Ectodermal cell (in vitro differentiated cells): ENCODE measurements at regions not wholly inside any gene's neighbourhood (a gene's known extent, or its start where the extent isn't known, plus 50 kb on each side); places are given as distances from the start of the nearest gene placed in this dataset.

Source experiments
- H3K27ac ChIP-seq: 2 replicates; pipeline ENCODE4 v1.7.0; 2013; ENCODE audit warnings: mild to moderate bottlenecking, low read depth, low read length; ENCODE audit not compliant: insufficient read depth, poor library complexity, severe bottlenecking
- H3K27me3 ChIP-seq: 2 replicates; pipeline ENCODE4 v1.7.0; 2013; ENCODE audit warnings: mild to moderate bottlenecking, low read length; ENCODE audit not compliant: insufficient read depth, control insufficient read depth, poor library complexity, severe bottlenecking
- H3K36me3 ChIP-seq: one replicate; pipeline ENCODE4 v1.7.0; 2013; ENCODE audit warnings: low read length; ENCODE audit not compliant: control insufficient read depth, insufficient read depth
- H3K4me1 ChIP-seq: one replicate; pipeline ENCODE4 v1.7.0; 2013; ENCODE audit warnings: low read length; ENCODE audit not compliant: control insufficient read depth, insufficient read depth
- H3K4me3 ChIP-seq: 2 replicates; pipeline ENCODE4 v1.7.0; 2013; ENCODE audit warnings: low read depth, low read length, control low read depth; ENCODE audit not compliant: insufficient read depth
- H3K9me3 ChIP-seq: 2 replicates; pipeline ENCODE4 v1.7.0; 2013; ENCODE audit warnings: mild to moderate bottlenecking, low read length, moderate library complexity; ENCODE audit not compliant: control insufficient read depth
- WGBS, 2 experiments: methylation state at CpG; one replicate each; pipeline ENCODE4 v1.1.7; 2013; ENCODE audit warnings: missing lambda C conversion rate in 2 of 2; 5-methylcytosine and 5-hydroxymethylcytosine counted together

DNA sequence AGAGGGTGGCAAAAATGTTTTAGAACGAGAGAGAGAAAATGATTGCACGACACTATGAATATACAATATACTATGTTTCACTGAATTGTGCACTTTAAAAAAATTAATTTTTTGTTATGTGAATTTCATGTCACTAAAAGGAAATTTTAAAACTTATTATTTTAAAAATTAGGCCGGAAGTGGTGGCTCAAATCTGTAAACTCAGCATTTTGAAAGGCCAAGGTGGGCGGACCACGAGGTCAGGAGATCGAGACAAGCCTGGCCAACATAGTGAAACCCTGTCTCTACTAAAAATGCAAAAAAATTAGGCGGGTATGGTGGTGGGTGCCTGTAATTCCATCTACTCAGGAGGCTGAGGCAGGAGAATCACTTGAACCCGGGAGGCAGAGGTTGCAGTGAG, 642.5 kb downstream of the XPNPEP1 start:
- Histone ChIP-seq H3K27me3 (no peaks in the 10 kb centered on the region), H3K27ac (no peak overlapping the region), H3K36me3 (no peaks in the 10 kb centered on the region), H3K4me1 (no peaks in the 10 kb centered on the region), H3K9me3 (no peaks in the 10 kb centered on the region), H3K4me3 (no peak overlapping the region)
- WGBS, 2 experiments: 73 to 84% methylated on average over 6 to 8 of the region's 8 CpGs

DNA sequence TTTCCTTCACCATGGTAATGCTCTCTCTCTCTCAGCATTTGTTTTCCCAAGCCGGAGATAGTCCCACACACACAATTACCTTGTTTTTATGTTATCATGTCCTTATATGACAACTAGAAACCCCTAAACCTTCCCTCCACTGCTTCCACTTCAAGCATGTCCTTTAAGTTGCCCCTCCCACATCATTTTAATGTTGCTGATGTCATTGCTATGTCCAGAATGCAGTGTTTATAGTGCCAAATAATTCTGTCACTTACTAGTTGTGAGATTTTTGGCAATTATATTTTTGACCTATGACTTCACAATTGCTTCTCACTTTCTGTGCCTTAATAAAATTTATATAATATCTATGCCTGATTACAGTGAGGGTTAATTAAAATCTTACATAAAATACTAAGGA, 645.9 kb downstream of the XPNPEP1 start:
- 88 to 93% methylated on average over 1 of the region's 1 CpG for WGBS, 2 experiments
- no peaks in the 10 kb centered on the region for H3K27me3 ChIP-seq
- no peaks in the 10 kb centered on the region for H3K36me3 ChIP-seq
- no peak overlapping the region for H3K27ac ChIP-seq
- no peak overlapping the region for H3K4me3 ChIP-seq
- H3K9me3 ChIP-seq: no peaks in the 10 kb centered on the region
- H3K4me1 ChIP-seq: no peaks in the 10 kb centered on the region

DNA sequence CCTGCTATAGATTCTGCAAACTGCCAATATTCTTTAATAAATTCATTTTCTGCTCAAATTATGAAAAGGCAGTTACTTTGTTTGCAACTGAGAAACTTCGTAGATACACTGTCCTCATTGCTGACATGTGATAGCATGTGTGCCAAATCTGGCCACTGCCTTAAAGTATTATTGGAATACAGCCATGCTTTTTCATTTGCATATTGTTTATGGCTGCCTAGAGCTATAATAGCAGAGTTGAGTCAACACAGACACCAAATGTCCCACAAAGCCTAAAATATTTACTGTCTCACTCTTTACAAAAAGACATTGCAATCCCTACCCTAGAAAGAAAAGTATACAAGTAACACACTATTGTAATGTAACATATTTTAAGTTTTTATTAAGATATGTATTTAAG, 647.4 kb downstream of the XPNPEP1 start:
- no peaks in the 10 kb centered on the region for H3K36me3 ChIP-seq
- H3K4me3 ChIP-seq: no peak overlapping the region
- H3K4me1 ChIP-seq: no peaks in the 10 kb centered on the region
- no peaks in the 10 kb centered on the region for H3K27me3 ChIP-seq
- H3K27ac ChIP-seq: no peak overlapping the region
- H3K9me3 ChIP-seq: no peaks in the 10 kb centered on the region
- whole genome bisulfite sequencing, 2 experiments: 72 to 79% methylated on average over 1 of the region's 1 CpG

DNA sequence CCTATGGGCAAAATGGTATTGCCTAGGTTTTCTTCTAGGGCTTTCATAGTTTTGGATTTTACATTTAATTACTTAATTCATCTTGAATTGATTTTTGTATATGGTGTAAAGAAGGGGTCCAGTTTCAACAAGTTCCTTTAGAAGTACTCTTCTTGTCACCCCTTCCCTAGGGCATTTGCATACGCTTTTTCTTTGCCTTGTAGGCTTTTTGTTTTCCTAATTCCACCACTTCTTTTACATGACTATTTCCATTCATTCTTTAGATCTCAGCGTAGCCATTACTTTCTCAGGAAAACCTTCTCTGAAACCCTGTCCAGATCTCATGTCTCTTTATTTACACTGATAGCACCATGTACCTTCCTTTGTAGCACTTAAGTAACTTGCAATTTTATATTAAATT, 648.6 kb downstream of the XPNPEP1 start:
- H3K4me3 ChIP-seq: no peak overlapping the region
- H3K27ac ChIP-seq: no peak overlapping the region
- no peaks in the 10 kb centered on the region for H3K4me1 ChIP-seq
- WGBS, 2 experiments: 47 to 52% methylated on average over 2 of the region's 2 CpGs
- no peaks in the 10 kb centered on the region for H3K36me3 ChIP-seq
- no peaks in the 10 kb centered on the region for H3K9me3 ChIP-seq
- no peaks in the 10 kb centered on the region for H3K27me3 ChIP-seq

DNA sequence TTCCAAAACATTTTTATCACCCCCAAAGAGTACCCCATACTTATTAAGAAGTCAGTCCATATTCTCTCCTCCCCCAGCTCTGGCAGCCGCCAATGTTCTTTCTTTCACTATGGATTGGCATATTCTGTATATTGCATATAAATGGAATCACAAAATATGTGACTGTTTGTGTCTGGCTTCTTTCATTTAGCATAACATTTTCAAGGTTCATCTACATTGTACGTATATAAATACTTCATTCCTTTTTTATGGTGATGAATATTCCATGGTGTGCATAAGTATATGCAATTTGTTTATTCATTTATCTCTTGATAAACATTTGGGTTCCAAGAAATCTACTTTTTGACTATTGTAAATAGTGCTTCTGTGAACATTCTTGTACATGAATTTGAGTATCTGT, 653.1 kb downstream of the XPNPEP1 start:
- WGBS, 2 experiments: 100% methylated on average over 1 of the region's 2 CpGs; no CpG with 5 or more reads in 1 of the 2 experiments
- H3K27me3 ChIP-seq: no peaks in the 10 kb centered on the region

DNA sequence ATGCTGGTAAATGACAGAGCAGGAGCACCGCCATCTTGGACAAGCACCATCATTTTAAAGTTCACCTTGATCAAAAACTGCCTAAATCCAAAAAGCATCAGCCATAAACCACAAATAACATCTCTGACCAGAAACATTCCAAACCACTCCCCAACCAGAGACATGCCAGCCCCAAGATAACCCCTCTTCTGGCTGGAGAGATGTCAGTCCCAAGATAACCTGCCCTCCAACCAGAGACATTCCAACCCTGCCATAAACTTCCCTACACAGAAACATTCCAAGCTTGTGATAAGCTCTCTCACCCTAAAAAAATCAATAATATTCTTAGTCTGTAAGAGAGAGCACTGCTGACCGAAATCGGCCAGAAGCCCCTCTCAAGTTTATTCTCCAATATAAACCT, 659.3 kb downstream of the XPNPEP1 start:
- H3K4me1 ChIP-seq: no peaks in the 10 kb centered on the region
- H3K4me3 ChIP-seq: no peak overlapping the region
- H3K36me3 ChIP-seq: no peaks in the 10 kb centered on the region
- H3K9me3 ChIP-seq: peaks cover 5% of the 10 kb centered on the region
- no peak overlapping the region for H3K27ac ChIP-seq
- H3K27me3 ChIP-seq: no peaks in the 10 kb centered on the region
- 90 to 92% methylated on average over 3 of the region's 3 CpGs for WGBS, 2 experiments

More for the DNA sequence above, 653.1 kb downstream of the XPNPEP1 start:
- Histone ChIP-seq H3K9me3 (peaks cover 2% of the 10 kb centered on the region), H3K36me3 (no peaks in the 10 kb centered on the region), H3K4me3 (no peak overlapping the region), H3K4me1 (no peaks in the 10 kb centered on the region), H3K27ac (no peak overlapping the region)

DNA sequence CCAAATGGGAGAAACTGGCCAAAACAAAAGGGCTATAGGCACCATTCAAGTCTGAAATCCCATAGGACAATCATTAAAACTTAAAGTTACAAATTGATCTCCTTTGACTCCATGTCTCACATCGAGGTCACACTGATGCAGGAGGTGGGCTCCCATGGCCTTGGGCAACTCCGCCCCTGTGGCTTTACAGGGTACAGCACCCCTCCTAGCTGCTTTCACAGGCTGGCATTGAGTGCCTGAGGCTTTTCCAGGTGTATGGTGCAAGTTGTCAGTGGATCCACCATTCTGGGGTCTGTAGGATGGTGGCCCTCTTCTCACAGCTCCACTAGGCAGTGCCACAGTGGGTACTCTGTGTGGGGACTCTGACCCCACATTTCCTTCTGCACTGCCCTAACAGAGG, 662.1 kb downstream of the XPNPEP1 start:
- no peaks in the 10 kb centered on the region for H3K4me1 ChIP-seq
- H3K36me3 ChIP-seq: no peaks in the 10 kb centered on the region
- H3K4me3 ChIP-seq: no peak overlapping the region
- H3K27me3 ChIP-seq: no peaks in the 10 kb centered on the region
- WGBS, 2 experiments: 72 to 74% methylated on average over 2 of the region's 2 CpGs
- H3K27ac ChIP-seq: no peak overlapping the region
- peaks cover 3% of the 10 kb centered on the region for H3K9me3 ChIP-seq

DNA sequence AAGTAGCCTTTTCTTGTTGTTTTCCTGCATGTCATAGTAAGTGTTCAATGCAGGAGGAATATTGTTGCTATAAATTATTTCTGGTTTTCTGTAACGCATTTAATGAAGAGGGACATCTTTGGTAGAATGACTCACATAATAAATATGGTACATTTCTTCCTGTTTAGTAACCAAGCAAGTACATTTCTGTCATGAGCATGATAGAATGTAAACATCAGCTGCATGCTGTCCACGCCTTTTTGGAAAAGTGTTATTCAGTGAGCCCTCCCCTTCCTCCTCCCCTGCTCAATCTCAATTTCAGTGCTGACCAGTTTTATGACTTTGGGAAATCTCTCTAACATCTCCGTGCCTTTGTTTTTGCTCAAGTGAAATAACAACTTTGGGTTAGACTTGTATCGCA, 664.0 kb downstream of the XPNPEP1 start:
- no peak overlapping the region for H3K4me3 ChIP-seq
- H3K36me3 ChIP-seq: no peaks in the 10 kb centered on the region
- no peaks in the 10 kb centered on the region for H3K4me1 ChIP-seq
- no peaks in the 10 kb centered on the region for H3K27me3 ChIP-seq
- WGBS, 2 experiments: 92 to 93% methylated on average over 3 to 4 of the region's 4 CpGs
- H3K9me3 ChIP-seq: peaks cover 3% of the 10 kb centered on the region
- no peak overlapping the region for H3K27ac ChIP-seq

DNA sequence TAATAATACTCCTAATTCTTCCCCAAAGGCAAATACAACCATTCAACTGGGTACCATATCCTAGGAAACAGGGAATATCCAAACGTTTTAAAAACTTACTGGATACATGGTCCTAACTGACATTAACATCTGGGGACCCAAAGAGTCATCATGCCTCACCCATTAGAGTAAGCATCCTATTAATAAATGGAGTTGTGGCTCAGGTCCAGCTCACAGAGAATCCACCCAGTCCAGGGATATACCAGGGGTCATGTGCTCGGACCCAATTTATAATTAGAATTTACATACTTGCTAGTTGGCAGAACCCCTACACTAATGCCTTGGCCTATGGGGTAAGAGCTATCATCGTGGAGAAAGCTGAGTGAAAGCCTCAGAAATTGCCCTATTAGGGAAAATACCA, 670.0 kb downstream of the XPNPEP1 start:
- H3K9me3 ChIP-seq: peaks cover 5% of the 10 kb centered on the region
- H3K36me3 ChIP-seq: no peaks in the 10 kb centered on the region
- H3K27ac ChIP-seq: no peak overlapping the region
- no peaks in the 10 kb centered on the region for H3K27me3 ChIP-seq
- no peak overlapping the region for H3K4me3 ChIP-seq
- H3K4me1 ChIP-seq: no peaks in the 10 kb centered on the region
- WGBS, 2 experiments: 63 to 69% methylated on average over 2 to 3 of the region's 3 CpGs

DNA sequence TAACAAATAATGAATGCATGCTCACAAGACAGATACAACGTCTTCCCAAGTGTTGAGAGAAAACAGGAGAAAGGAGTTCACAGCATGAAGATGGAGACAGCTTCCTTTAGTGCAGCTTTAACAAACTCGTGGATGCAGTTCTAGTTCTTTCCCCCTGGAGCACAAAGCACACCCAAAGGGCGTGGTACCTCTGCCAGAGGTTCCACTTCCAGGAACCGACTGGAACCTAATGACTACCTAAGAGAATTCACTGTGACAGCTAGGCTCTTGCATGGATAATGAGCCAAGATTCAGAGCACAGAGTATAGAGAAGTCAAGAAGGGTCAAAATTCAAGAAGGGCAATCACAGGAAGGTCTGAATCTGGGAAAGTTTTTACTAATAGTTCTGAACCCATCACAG, 673.2 kb downstream of the XPNPEP1 start:
- WGBS, 2 experiments: 82 to 87% methylated on average over 4 of the region's 4 CpGs
- Histone ChIP-seq H3K9me3 (peaks cover 5% of the 10 kb centered on the region), H3K4me3 (no peak overlapping the region), H3K27me3 (no peaks in the 10 kb centered on the region), H3K4me1 (no peaks in the 10 kb centered on the region), H3K36me3 (no peaks in the 10 kb centered on the region), H3K27ac (no peak overlapping the region)

DNA sequence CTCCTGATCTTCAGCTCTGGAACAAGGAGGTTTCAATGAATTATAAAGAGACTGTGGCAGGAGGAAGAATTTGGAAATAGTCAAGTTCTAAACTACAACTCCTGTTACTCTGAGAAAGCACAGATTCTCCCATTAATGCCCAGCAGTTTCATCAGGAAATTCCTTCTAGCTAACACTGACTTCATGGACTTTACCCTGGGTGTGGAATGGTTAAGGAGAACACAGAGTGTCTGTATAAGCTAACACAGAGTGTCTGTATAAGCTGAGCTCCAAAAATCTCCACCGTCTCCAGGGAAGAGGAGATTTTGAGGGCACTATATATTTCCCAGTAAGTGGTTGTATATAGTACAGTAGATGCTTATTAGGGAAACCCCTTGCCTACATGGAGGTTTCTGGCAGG, 675.5 kb downstream of the XPNPEP1 start:
- WGBS, 2 experiments: 93 to 95% methylated on average over 1 of the region's 1 CpG

More for the DNA sequence above, 675.5 kb downstream of the XPNPEP1 start:
- Histone ChIP-seq H3K4me3 (no peak overlapping the region), H3K4me1 (no peaks in the 10 kb centered on the region), H3K27me3 (no peaks in the 10 kb centered on the region), H3K36me3 (no peaks in the 10 kb centered on the region), H3K27ac (no peak overlapping the region), H3K9me3 (peaks cover 2% of the 10 kb centered on the region)
